GM21737 (cell line): ENCODE measurements at regions not wholly inside any gene's neighbourhood (a gene's known extent, or its start where the extent isn't known, plus 50 kb on each side); places are given as distances from the start of the nearest gene placed in this dataset.

Source experiments
- ATAC-seq: cut with Tn5 transposase; IDR thresholded peaks from one replicate; pipeline ENCODE4 v1.9.1; 2021; ENCODE audit warnings: mild to moderate bottlenecking, moderate library complexity; ENCODE audit not compliant: unreplicated experiment

GRCh38 chr2:41992056-41992642, 55.7 kb upstream of the PKDCC start:
- ATAC-seq: no peak

- ATAC-seq: no peak
Measured at GRCh38 chr2:41992671-41993434, 55.0 kb upstream of the PKDCC start.

GRCh38 chr2:41993435-41993925, 54.3 kb upstream of the PKDCC start:
- ATAC-seq: no peak

GRCh38 chr2:41994233-41994637, 53.6 kb upstream of the PKDCC start:
- ATAC-seq: no peak

- no peak for ATAC-seq
Measured at GRCh38 chr2:41994661-41995060, 53.2 kb upstream of the PKDCC start.

- ATAC-seq: no peak
Measured at GRCh38 chr2:41997561-41997960, 50.3 kb upstream of the PKDCC start.
